Subcutaneous abdominal adipose tissue (tissue), 5 donors: ENCODE measurements at regions not wholly inside any gene's neighbourhood (a gene's known extent, or its start where the extent isn't known, plus 50 kb on each side); places are given as distances from the start of the nearest gene placed in this dataset.

Experiments
- H3K27ac ChIP-seq: one replicate; pipeline ENCODE4 v1.7.0; 2013; ENCODE audit warnings: low read depth, mild to moderate bottlenecking, inconsistent platforms, low read length, moderate library complexity
- H3K27me3 ChIP-seq, 5 donors: one replicate each; pipeline ENCODE4 v1.7.0; 2013; ENCODE audit warnings: low read length in 5 of 5, inconsistent platforms in 1 of 5; ENCODE audit not compliant: control insufficient read depth in 5 of 5, insufficient read depth in 4 of 5
- H3K36me3 ChIP-seq, 5 donors: one replicate each; pipeline ENCODE4 v1.7.0; 2013; ENCODE audit warnings: low read length in 5 of 5; ENCODE audit not compliant: control insufficient read depth in 5 of 5, insufficient read depth in 5 of 5
- H3K4me1 ChIP-seq, 5 donors: one replicate each; pipeline ENCODE4 v1.7.0; 2013; ENCODE audit warnings: low read length in 5 of 5, mild to moderate bottlenecking in 3 of 5, moderate library complexity in 1 of 5; ENCODE audit not compliant: control insufficient read depth in 5 of 5, insufficient read depth in 5 of 5
- H3K4me3 ChIP-seq, 5 donors: one replicate each; pipeline ENCODE4 v1.7.0; 2013; ENCODE audit warnings: low read length in 5 of 5, low read depth in 1 of 5
- H3K9ac ChIP-seq, 5 donors: one replicate each; pipeline ENCODE4 v1.7.0; 2013; ENCODE audit warnings: low read length in 5 of 5, mild to moderate bottlenecking in 4 of 5, moderate library complexity in 3 of 5
- H3K9me3 ChIP-seq, 5 donors: one replicate each; pipeline ENCODE4 v1.7.0; 2013; ENCODE audit warnings: low read length in 5 of 5; ENCODE audit not compliant: control insufficient read depth in 5 of 5
- donor health status: healthy.
- donor health status: healthy.
- donor health status: healthy.
- donor health status: healthy.
- donor health status: healthy.

GRCh38 chr19:29365836-29366417, 153.0 kb upstream of the UQCRFS1 start:
- no peak overlapping the region for H3K9ac ChIP-seq
- H3K4me1 ChIP-seq: no peaks in the 10 kb centered on the region
- H3K9me3 ChIP-seq: peaks cover 0 to 9% (median 4%) of the 10 kb centered on the region in 5 donors
- H3K27ac ChIP-seq: no peak overlapping the region
- peaks cover 0 to 8% (median 0%) of the 10 kb centered on the region in 5 donors for H3K27me3 ChIP-seq
- H3K36me3 ChIP-seq: no peaks in the 10 kb centered on the region
- no peak overlapping the region for H3K4me3 ChIP-seq

- no peak overlapping the region for H3K4me3 ChIP-seq
- H3K9me3 ChIP-seq: peaks cover 0 to 7% (median 4%) of the 10 kb centered on the region in 5 donors
- H3K27me3 ChIP-seq: peaks cover 0 to 8% (median 0%) of the 10 kb centered on the region in 5 donors
- H3K9ac ChIP-seq: no peak overlapping the region
- H3K36me3 ChIP-seq: no peaks in the 10 kb centered on the region
- no peak overlapping the region for H3K27ac ChIP-seq
- H3K4me1 ChIP-seq: no peaks in the 10 kb centered on the region
Observed at GRCh38 chr19:29366757-29367156, 153.8 kb upstream of the UQCRFS1 start.

- H3K4me1 ChIP-seq: no peaks in the 10 kb centered on the region
- no peak overlapping the region for H3K4me3 ChIP-seq
- H3K9me3 ChIP-seq: no peaks in the 10 kb centered on the region
- H3K36me3 ChIP-seq: no peaks in the 10 kb centered on the region
- no peak overlapping the region for H3K9ac ChIP-seq
- no peak overlapping the region for H3K27ac ChIP-seq
- H3K27me3 ChIP-seq: peaks cover 0 to 13% (median 0%) of the 10 kb centered on the region in 5 donors
Observed at GRCh38 chr19:29367791-29368222, 154.9 kb upstream of the UQCRFS1 start.

GRCh38 chr19:29370276-29370675, 155.5 kb upstream of the VSTM2B start:
- H3K27me3 ChIP-seq: peaks cover 0 to 8% (median 0%) of the 10 kb centered on the region in 5 donors
- no peak overlapping the region for H3K27ac ChIP-seq
- no peak overlapping the region for H3K9ac ChIP-seq
- no peaks in the 10 kb centered on the region for H3K9me3 ChIP-seq
- H3K4me3 ChIP-seq: no peak overlapping the region
- H3K36me3 ChIP-seq: no peaks in the 10 kb centered on the region
- no peaks in the 10 kb centered on the region for H3K4me1 ChIP-seq

- Histone ChIP-seq H3K27me3 (peaks cover 0 to 8% (median 1%) of the 10 kb centered on the region in 5 donors), H3K4me3 (no peak overlapping the region), H3K36me3 (no peaks in the 10 kb centered on the region), H3K9me3 (no peaks in the 10 kb centered on the region), H3K9ac (no peak overlapping the region), H3K27ac (no peak overlapping the region), H3K4me1 (no peaks in the 10 kb centered on the region)
Observed at GRCh38 chr19:29371251-29372090, 154.3 kb upstream of the VSTM2B start.

GRCh38 chr19:29372091-29372415, 153.7 kb upstream of the VSTM2B start:
- no peaks in the 10 kb centered on the region for H3K4me1 ChIP-seq
- no peak overlapping the region for H3K27ac ChIP-seq
- H3K4me3 ChIP-seq: no peak overlapping the region
- no peaks in the 10 kb centered on the region for H3K36me3 ChIP-seq
- no peaks in the 10 kb centered on the region for H3K9me3 ChIP-seq
- H3K9ac ChIP-seq: no peak overlapping the region
- H3K27me3 ChIP-seq: peaks cover 0 to 5% (median 0%) of the 10 kb centered on the region in 5 donors

- Histone ChIP-seq H3K27me3 (peaks cover 0 to 5% (median 0%) of the 10 kb centered on the region in 5 donors), H3K27ac (no peak overlapping the region), H3K9me3 (no peaks in the 10 kb centered on the region), H3K9ac (no peak overlapping the region), H3K4me3 (no peak overlapping the region), H3K4me1 (no peaks in the 10 kb centered on the region), H3K36me3 (no peaks in the 10 kb centered on the region)
Observed at GRCh38 chr19:29372461-29372860, 153.3 kb upstream of the VSTM2B start.

GRCh38 chr19:29372921-29373797, 152.6 kb upstream of the VSTM2B start:
- Histone ChIP-seq H3K9ac (no peak overlapping the region), H3K9me3 (no peaks in the 10 kb centered on the region), H3K36me3 (no peaks in the 10 kb centered on the region), H3K27me3 (peaks cover 0 to 5% (median 0%) of the 10 kb centered on the region in 5 donors), H3K4me1 (no peaks in the 10 kb centered on the region), H3K27ac (no peak overlapping the region), H3K4me3 (no peak overlapping the region)

GRCh38 chr19:29375429-29376119, 150.2 kb upstream of the VSTM2B start:
- Histone ChIP-seq H3K4me3 (no peak overlapping the region), H3K27ac (no peak overlapping the region), H3K27me3 (peaks cover 0 to 19% (median 8%) of the 10 kb centered on the region in 5 donors), H3K9ac (no peak overlapping the region), H3K9me3 (no peaks in the 10 kb centered on the region), H3K4me1 (no peaks in the 10 kb centered on the region), H3K36me3 (no peaks in the 10 kb centered on the region)
